Activated naive CD8-positive, alpha-beta T cell treated with anti-CD3 and anti-CD28 coated beads, Interleukin-2, amount 50 U/mL, for 24 hours (primary cell): ENCODE measurements at regions not wholly inside any gene's neighbourhood (a gene's known extent, or its start where the extent isn't known, plus 50 kb on each side); places are given as distances from the start of the nearest gene placed in this dataset.

Experiments
- ATAC-seq: fragments of 150-1000 bp; cut with Tn5 transposase; one replicate; pipeline ENCODE4 v1.10.0; 2021
- DNase-seq: peaks from one replicate; pipeline ENCODE4 v3.0.0; 2021
- H3K27ac Mint-ChIP-seq: one replicate; pipeline ENCODE4 v1.8.0; 2021; ENCODE audit warnings: mild to moderate bottlenecking, mixed read lengths
- H3K27me3 Mint-ChIP-seq: one replicate; pipeline ENCODE4 v1.8.0; 2021; ENCODE audit warnings: mixed read lengths
- H3K36me3 Mint-ChIP-seq: one replicate; pipeline ENCODE4 v1.8.0; 2021; ENCODE audit warnings: low read depth, mixed read lengths
- H3K4me1 Mint-ChIP-seq: one replicate; pipeline ENCODE4 v1.8.0; 2021; ENCODE audit warnings: mixed read lengths
- H3K4me3 Mint-ChIP-seq: one replicate; pipeline ENCODE4 v1.8.0; 2021; ENCODE audit warnings: mild to moderate bottlenecking, moderate library complexity, mixed read lengths
- H3K9me3 Mint-ChIP-seq: one replicate; pipeline ENCODE4 v1.8.0; 2021; ENCODE audit warnings: mixed read lengths

- DNase-seq (no peak), ATAC-seq (no peak)
- Mint-ChIP-seq H3K36me3 (no peaks in the 10 kb centered on the region), H3K27ac (no peak overlapping the region), H3K27me3 (peaks cover 5% of the 10 kb centered on the region), H3K9me3 (no peaks in the 10 kb centered on the region), H3K4me1 (peaks cover 4% of the 10 kb centered on the region), H3K4me3 (no peak overlapping the region)
Measured at GRCh38 chr12:24759155-24759554, 189.7 kb downstream of the BCAT1 start.

DNA sequence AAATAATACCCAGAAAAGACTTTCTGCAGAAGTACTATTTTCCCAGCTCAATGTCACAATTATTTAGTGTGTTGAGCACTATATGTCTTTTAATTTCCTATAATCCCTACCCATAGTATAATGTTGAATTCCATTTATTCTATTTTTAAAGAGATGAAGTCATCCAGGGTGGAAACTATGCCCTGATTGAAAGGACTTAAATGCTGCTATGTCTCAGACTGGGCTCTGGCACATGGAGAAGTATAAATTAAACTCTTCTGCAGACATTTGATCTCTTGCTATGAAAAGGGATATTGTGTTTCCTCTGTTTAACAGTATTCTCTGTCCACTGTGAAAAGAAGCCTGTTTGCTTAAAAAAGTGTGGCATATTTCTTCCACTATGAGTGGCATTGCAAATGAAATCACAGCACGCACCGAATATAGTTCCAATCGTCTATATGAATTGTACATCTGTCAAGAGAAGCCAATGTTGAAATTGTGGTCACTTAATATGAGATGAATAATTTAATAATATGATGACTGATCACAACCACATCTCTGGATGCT lies 192.3 kb downstream of the BCAT1 start:
- Mint-ChIP-seq H3K36me3 (no peaks in the 10 kb centered on the region), H3K27ac (no peak overlapping the region), H3K4me1 (peaks cover 8% of the 10 kb centered on the region), H3K9me3 (no peaks in the 10 kb centered on the region), H3K27me3 (peaks cover 10% of the 10 kb centered on the region), H3K4me3 (no peak overlapping the region)
- no peak for DNase-seq
- ATAC-seq: no peak

DNA sequence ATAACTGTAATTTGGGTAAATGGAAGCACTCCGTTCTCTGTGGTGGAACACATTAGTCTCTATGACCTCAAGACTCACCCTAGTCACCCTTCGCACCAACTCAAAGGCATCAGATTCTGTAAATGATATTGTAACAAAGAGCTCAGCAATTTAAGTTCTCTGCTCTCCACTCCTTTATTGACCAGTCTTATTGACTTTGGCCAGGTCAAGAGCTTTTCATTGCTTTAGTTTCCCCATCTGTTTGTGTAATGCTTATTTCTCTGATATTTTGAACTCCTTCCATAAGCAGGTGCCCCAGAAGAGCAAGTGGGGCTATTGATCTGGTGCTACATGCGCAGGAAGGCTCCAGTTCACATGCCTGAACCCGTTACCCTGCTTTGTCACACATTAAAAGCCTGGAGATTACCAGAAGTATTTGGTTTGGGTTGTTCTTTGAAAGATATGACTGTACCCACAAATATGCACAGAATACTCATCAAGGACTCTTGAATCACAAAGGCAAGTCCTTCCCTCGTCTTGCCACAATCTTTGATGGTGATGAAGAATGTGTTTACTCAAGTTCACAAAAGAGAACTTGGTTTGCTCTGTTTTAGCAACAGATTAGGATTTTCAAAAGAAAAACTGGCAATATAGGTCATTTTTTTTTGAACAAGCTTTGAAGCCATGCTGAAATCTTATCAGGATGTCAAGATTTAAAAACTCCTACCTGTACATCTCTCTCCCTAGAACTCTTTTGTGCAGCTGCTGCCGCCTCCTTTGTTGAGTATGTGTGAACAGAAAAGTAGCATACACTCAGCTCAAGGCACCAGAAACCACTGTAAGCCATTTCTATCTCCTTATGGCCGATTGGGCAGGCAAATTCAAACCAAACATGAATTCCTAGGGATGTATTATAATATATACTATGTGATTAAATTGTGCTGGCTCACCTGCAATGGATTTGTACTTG lies 193.9 kb downstream of the BCAT1 start:
- peaks cover 10% of the 10 kb centered on the region for H3K27me3 Mint-ChIP-seq
- H3K27ac Mint-ChIP-seq: no peak overlapping the region
- H3K4me3 Mint-ChIP-seq: no peak overlapping the region
- no peaks in the 10 kb centered on the region for H3K36me3 Mint-ChIP-seq
- peak; percentile 54 for ATAC-seq
- peaks cover 18% of the 10 kb centered on the region for H3K4me1 Mint-ChIP-seq
- DNase-seq: no peak
- no peaks in the 10 kb centered on the region for H3K9me3 Mint-ChIP-seq

GRCh38 chr12:24752763-24753462 lies 196.0 kb downstream of the BCAT1 start:
- H3K4me3 Mint-ChIP-seq: no peak overlapping the region
- H3K27ac Mint-ChIP-seq: no peak overlapping the region
- H3K27me3 Mint-ChIP-seq: peaks cover 10% of the 10 kb centered on the region
- H3K9me3 Mint-ChIP-seq: no peaks in the 10 kb centered on the region
- no peaks in the 10 kb centered on the region for H3K36me3 Mint-ChIP-seq
- ATAC-seq: no peak
- DNase-seq: no peak
- peaks cover 20% of the 10 kb centered on the region for H3K4me1 Mint-ChIP-seq

GRCh38 chr12:24751181-24751580 lies 197.7 kb downstream of the BCAT1 start:
- no peak for DNase-seq
- H3K36me3 Mint-ChIP-seq: no peaks in the 10 kb centered on the region
- H3K27me3 Mint-ChIP-seq: peaks cover 8% of the 10 kb centered on the region
- ATAC-seq: no peak
- no peaks in the 10 kb centered on the region for H3K9me3 Mint-ChIP-seq
- peaks cover 20% of the 10 kb centered on the region for H3K4me1 Mint-ChIP-seq
- no peak overlapping the region for H3K27ac Mint-ChIP-seq
- H3K4me3 Mint-ChIP-seq: no peak overlapping the region

DNA sequence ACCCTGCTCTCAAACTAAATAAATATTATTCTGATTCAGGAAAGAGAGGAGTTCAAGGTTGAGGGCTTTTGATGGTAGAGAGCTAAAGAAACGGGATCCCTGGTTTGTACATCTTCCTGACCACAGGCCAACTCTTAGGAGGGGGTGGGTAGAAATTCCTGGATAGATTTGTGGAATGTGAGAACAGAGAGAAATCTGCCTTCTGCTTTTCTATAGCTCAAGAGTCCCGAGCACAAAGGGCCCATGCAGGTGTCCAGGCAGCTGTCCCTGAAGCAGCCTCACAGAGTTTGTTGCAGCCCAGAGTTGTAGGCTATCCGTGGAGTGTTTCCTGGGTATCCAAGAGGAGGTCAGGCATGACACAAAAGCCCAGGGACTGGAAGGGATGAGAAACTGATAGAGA lies 198.6 kb downstream of the BCAT1 start:
- Mint-ChIP-seq H3K4me3 (no peak overlapping the region), H3K27me3 (peaks cover 5% of the 10 kb centered on the region), H3K27ac (no peak overlapping the region), H3K9me3 (no peaks in the 10 kb centered on the region), H3K36me3 (no peaks in the 10 kb centered on the region), H3K4me1 (peaks cover 20% of the 10 kb centered on the region)
- ATAC-seq (no peak), DNase-seq (no peak)

DNA sequence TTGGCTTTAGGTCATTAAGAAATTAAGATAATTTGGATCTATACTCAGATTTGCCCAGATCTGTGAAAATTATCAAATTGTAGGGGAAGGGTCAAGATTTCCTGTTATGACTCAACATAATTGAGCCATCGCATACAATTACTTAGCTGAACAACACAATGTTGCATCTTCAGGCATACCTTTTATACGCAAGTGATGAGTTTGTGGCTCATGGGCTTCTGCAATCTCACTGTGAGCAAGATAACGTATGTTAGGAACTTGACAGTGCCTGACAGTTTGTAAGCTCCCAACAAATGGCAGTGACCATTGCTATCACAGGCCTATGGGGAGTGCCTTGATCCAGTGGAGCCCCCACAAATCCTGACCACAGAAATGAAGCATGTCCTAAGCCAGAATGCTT lies 199.7 kb downstream of the BCAT1 start:
- Mint-ChIP-seq H3K27ac (no peak overlapping the region), H3K27me3 (peaks cover 5% of the 10 kb centered on the region), H3K9me3 (no peaks in the 10 kb centered on the region), H3K36me3 (no peaks in the 10 kb centered on the region), H3K4me3 (no peak overlapping the region), H3K4me1 (peaks cover 15% of the 10 kb centered on the region)
- DNase-seq (no peak), ATAC-seq (no peak)

- no peak for ATAC-seq
- H3K36me3 Mint-ChIP-seq: no peaks in the 10 kb centered on the region
- H3K27ac Mint-ChIP-seq: no peak overlapping the region
- peaks cover 15% of the 10 kb centered on the region for H3K4me1 Mint-ChIP-seq
- no peak overlapping the region for H3K4me3 Mint-ChIP-seq
- DNase-seq: no peak
- peaks cover 5% of the 10 kb centered on the region for H3K27me3 Mint-ChIP-seq
- H3K9me3 Mint-ChIP-seq: no peaks in the 10 kb centered on the region
Measured at GRCh38 chr12:24748326-24748725, 200.6 kb downstream of the BCAT1 start.

DNA sequence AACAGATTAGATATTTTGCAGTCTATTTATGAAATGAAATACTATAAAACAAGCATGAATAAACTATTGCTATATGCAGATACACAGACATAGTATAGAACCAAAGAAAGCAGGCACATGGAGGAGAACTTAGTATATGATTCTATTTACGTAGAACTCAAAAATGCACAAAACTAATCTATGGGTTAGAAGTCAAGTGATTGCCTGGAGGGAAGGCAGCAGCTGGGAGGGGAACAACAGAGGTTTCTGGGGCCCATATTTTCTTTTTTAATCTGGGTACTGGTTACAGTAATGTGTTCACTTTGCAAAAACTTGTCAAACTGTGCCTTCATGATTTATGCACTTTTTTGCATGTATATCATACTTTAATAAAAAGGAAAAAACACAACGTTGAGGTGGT lies 202.0 kb downstream of the BCAT1 start:
- H3K4me3 Mint-ChIP-seq: no peak overlapping the region
- peaks cover 23% of the 10 kb centered on the region for H3K4me1 Mint-ChIP-seq
- H3K27me3 Mint-ChIP-seq: peaks cover 2% of the 10 kb centered on the region
- no peaks in the 10 kb centered on the region for H3K9me3 Mint-ChIP-seq
- DNase-seq (no peak), ATAC-seq (no peak)
- no peak overlapping the region for H3K27ac Mint-ChIP-seq
- no peaks in the 10 kb centered on the region for H3K36me3 Mint-ChIP-seq

DNA sequence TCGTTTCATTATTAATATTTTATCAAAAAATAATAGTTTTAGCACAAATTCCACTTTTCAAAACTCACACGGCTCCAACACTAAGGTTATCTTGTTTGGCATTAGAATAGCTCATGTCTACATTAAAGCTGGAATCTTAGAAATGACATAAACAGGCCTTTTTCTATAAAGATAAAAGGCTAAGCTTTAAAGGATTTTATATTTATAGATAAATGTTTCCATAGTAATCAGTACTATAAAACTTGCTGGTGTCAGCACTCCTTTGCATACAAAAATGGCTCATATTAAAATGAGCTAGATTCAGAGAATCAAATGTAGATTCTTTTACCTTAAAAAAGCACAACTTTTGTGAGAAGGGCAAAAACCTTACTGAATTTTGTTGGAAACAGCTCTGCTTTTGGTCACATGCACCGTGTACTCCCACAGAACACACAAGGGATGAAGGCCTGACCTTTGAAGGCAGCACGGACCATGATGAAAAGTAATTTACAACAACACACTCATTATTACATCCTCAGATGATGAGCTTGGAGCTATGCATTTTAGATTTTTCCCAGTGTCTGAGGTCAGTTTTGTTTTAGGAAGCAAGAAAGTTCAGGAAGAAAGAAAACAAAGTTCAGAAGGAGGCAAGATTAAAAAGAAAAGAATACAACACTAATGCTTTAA lies 202.8 kb downstream of the BCAT1 start:
- no peaks in the 10 kb centered on the region for H3K9me3 Mint-ChIP-seq
- ATAC-seq (no peak), DNase-seq (no peak)
- no peak overlapping the region for H3K4me3 Mint-ChIP-seq
- peaks cover 20% of the 10 kb centered on the region for H3K4me1 Mint-ChIP-seq
- no peaks in the 10 kb centered on the region for H3K27me3 Mint-ChIP-seq
- H3K27ac Mint-ChIP-seq: no peak overlapping the region
- no peaks in the 10 kb centered on the region for H3K36me3 Mint-ChIP-seq

- DNase-seq: no peak
Measured at GRCh38 chr12:24743941-24744793, 204.7 kb downstream of the BCAT1 start.

GRCh38 chr12:24742378-24742777 lies 206.5 kb downstream of the BCAT1 start:
- Mint-ChIP-seq H3K4me1 (peaks cover 19% of the 10 kb centered on the region), H3K4me3 (no peak overlapping the region), H3K9me3 (no peaks in the 10 kb centered on the region), H3K27me3 (no peaks in the 10 kb centered on the region), H3K36me3 (no peaks in the 10 kb centered on the region), H3K27ac (no peak overlapping the region)
- DNase-seq (peak; percentile 29), ATAC-seq (peak; percentile 49)

More at GRCh38 chr12:24743941-24744793, 204.7 kb downstream of the BCAT1 start:
- ATAC-seq: no peak
- Mint-ChIP-seq H3K27ac (no peak overlapping the region), H3K4me1 (peaks cover 17% of the 10 kb centered on the region), H3K4me3 (no peak overlapping the region), H3K36me3 (no peaks in the 10 kb centered on the region), H3K27me3 (no peaks in the 10 kb centered on the region), H3K9me3 (no peaks in the 10 kb centered on the region)

DNA sequence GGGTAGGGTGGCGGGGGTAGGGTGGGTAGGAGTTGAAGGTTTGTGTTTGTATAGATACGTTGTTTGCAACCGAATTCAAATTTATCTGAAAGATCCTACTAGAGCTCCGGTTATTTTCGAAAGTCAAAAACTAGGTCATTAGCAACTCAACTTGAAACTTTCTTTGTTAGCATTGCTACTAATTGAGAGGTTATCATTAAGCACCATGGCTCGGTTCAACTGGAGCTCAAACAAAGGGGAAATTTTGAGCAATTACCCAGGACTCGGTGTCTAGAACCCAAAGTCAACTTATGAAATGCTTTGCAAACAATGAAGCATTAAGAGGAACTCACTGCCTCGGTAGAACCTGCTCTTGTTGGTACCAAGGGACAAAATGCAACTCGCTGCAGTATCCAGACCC lies 207.7 kb downstream of the BCAT1 start:
- ATAC-seq: no peak
- no peaks in the 10 kb centered on the region for H3K9me3 Mint-ChIP-seq
- H3K4me3 Mint-ChIP-seq: no peak overlapping the region
- no peak overlapping the region for H3K27ac Mint-ChIP-seq
- peaks cover 22% of the 10 kb centered on the region for H3K4me1 Mint-ChIP-seq
- no peak for DNase-seq
- H3K36me3 Mint-ChIP-seq: no peaks in the 10 kb centered on the region
- H3K27me3 Mint-ChIP-seq: no peaks in the 10 kb centered on the region
